GM10266 (cell line): ENCODE measurements at regions not wholly inside any gene's neighbourhood (a gene's known extent, or its start where the extent isn't known, plus 50 kb on each side); places are given as distances from the start of the nearest gene placed in this dataset.

Experiments
- DNase-seq: peaks from one replicate; pipeline ENCODE4 v3.0.0; 2012; ENCODE audit errors: extremely low spot score
- TF ChIP-seq, protein P1 (sequence below): IDR thresholded peaks from 2 replicates; pipeline ENCODE4 v1.5.1; 2012; ENCODE audit warnings: mild to moderate bottlenecking, low read depth; ENCODE audit not compliant: control insufficient read depth, insufficient read depth; ENCODE audit errors: missing control alignments

DNA sequence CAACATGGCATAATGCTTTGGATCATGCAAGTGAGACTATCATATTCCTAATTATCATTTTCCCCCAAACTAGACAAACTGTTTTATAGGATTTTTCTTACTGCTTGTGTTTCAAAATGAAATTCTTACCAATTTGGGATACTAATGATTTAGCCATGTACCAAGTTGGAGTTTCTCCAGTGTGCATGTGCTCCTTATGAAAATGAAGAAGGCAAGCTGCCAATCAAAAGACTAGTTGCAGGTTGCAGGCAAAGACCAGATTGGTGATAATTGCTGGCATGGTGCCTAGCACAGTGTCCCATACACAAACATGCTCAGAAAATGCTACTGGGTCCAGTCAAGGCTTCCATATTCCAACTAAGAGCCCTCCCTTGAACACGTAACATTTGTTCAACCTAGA, 771.8 kb upstream of the FANCL start:
- TF ChIP-seq, protein P1, sequence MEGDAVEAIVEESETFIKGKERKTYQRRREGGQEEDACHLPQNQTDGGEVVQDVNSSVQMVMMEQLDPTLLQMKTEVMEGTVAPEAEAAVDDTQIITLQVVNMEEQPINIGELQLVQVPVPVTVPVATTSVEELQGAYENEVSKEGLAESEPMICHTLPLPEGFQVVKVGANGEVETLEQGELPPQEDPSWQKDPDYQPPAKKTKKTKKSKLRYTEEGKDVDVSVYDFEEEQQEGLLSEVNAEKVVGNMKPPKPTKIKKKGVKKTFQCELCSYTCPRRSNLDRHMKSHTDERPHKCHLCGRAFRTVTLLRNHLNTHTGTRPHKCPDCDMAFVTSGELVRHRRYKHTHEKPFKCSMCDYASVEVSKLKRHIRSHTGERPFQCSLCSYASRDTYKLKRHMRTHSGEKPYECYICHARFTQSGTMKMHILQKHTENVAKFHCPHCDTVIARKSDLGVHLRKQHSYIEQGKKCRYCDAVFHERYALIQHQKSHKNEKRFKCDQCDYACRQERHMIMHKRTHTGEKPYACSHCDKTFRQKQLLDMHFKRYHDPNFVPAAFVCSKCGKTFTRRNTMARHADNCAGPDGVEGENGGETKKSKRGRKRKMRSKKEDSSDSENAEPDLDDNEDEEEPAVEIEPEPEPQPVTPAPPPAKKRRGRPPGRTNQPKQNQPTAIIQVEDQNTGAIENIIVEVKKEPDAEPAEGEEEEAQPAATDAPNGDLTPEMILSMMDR: no peak

DNA sequence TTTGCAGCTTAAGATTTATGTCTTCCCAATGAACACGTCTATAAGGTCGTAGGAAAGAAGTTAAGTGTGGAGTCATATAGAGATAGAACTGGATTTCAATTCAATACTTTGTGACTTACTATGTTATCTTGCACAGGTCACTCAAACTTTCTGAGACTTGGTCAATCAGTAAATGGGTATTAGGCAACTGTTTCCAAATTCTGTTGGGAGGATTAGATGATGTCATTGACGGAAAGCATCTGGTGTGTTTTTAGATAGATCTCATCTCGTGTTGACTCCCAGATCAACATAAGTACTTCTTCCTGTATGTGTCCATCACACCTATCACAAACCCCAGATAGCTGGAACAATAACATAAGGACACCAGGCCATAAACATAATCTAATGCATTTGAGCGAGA, 771.1 kb upstream of the FANCL start:
- TF ChIP-seq, protein P1: no peak
- DNase-seq: no peak

More for the DNA sequence above, 771.8 kb upstream of the FANCL start:
- no peak for DNase-seq

DNA sequence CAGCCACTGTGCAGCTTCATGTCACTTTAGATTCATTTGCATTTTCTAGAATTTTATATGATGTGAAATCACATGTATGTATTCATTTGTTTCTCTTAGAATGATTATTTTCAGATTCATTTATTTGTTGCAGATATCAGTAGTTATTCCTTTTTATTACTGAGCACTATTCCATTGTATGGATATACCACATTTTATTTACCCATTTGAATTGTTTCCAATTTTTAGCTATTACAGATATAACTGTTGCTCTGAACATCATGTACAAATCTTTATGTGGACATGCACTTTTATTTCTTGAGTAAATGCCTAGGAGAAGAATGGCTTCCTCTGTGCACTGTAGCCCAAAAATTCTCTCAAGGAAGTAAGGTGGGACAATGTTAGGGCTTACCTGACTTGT, 767.8 kb upstream of the FANCL start:
- no peak for DNase-seq
- TF ChIP-seq, protein P1: no peak

DNA sequence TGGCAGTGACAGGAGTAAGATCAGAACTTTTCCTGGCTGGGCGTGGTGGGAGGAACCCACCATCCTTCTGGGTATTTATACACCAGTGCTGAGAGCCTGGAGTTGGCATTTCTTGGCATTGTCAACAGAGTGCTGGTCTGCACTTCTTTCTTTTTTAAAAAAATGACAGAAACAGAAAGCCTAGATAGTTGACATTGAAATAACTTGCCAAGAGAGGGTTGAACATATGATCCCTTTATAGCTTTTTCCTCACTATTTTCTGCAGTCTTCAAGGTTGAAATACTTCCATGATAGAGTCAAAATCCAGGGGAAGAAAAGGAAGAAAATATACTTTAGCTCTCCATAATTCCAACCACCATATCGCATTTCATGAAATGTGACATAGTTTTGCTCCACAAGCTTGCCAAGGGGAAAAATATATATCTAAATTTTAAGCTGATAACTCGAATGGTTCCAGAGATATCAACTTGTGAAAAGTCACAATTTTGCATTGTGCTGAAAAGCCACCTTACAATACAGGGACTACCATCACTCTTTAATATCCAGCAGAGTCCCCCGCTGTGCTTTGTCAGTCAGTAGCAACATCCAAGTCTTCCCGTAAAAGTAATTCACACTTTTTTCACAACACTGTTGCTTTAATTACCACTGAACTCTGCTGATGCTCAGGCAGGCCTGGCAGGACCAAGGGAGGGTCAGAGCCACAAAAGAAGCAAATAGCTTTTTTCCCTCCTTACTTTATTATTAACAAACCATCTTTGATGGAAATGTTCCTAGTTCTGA, 764.9 kb upstream of the FANCL start:
- TF ChIP-seq, protein P1: no peak
- DNase-seq: no peak

DNA sequence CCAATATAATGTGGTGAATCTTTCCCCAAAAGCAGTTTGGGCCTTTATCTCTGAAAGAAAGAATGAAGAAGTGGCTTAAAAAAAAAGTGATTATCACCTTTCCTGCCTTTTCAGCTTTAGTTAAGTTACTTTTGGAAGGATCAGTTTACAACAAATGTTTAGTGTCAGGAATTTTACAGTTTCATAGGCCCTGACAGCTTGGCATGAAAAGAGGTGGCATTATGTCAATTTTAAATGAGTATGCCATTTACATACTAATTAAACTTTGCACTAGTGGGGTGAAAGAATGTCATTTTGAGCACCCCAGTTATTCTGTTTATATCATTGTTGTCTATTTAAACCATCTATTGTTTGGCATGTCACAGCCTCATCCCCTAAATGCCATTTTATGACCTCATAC, 763.5 kb upstream of the FANCL start:
- DNase-seq: no peak
- TF ChIP-seq, protein P1: no peak

DNA sequence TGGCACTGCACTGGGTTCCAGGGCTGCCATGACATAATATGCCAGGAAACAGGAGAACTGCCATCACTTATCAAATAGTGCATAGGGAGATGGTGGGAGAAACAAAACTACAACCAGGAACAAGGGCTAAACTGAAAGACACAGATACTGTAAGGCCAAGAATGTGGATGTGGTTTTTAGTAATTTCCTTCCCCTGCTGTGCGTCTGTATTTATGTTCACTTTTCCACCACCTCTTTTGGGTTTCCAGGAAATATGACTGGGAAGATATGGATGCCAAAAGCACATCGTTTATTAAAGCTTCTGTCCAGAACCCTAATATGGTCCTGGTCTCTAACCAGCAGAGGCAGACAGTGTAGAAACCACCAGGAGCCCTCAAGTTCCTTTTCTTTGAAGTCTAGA, 759.7 kb upstream of the FANCL start:
- DNase-seq: no peak
- TF ChIP-seq, protein P1: no peak

DNA sequence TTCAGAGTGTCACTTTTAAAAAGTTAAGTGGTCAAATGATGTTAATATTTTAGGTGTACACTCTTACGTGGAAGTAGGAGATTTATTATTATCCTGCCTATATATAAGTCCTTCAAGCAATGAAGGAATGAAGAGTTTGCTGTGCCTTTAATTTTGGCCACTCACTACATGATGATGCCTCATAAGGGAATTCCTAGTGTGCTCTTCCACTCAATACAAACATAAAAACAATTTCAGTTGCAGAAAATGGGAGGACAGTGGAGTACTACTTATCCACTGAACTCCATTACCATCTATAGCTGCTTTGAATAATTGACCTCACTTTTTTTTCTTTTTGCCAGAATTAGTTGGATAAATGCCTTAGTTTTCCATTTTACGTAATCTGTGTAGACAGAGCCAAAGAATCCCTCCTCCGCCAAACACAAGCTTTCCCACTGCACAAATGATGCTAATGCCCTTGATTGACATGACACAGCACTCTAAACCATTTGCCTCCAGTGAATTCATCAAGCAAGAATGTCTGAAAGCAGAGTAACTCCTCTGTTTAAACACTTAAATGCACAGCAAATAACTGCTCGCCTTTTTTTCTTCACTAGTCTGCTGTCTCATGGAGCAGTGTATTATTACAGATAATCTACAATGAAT, 751.1 kb upstream of the FANCL start:
- TF ChIP-seq, protein P1: no peak
- DNase-seq: no peak
